RWPE1 (cell line): ENCODE measurements at regions not wholly inside any gene's neighbourhood (a gene's known extent, or its start where the extent isn't known, plus 50 kb on each side); places are given as distances from the start of the nearest gene placed in this dataset.

Experiments
- CTCF ChIA-PET: fragments of 350-600 bp; sonication (Branson Sonifier 250); formaldehyde crosslinking; extraction: SDS; loops from one replicate; lab custom pipeline; 2021; lab: Yijun Ruan, JAX
- POLR2A ChIA-PET: fragments of 400-600 bp; formaldehyde crosslinking; extraction: SDS; loops from one replicate; lab custom pipeline; 2020; ENCODE audit warnings: antibody characterized with exemption; ENCODE audit not compliant: low non-redundant PET; lab: Yijun Ruan, JAX
- DNase-seq: peaks from one replicate; pipeline ENCODE4 v3.0.0; 2012; ENCODE audit warnings: low spot score
- H3K27ac ChIP-seq: fragments of 450-650 bp; 2 replicates; pipeline ENCODE4 v1.5.1; 2017
- CTCF ChIP-seq: fragments of 450-650 bp; conservative IDR thresholded peaks from 2 replicates; pipeline ENCODE4 v1.5.1; 2017; ENCODE audit warnings: low read depth, mild to moderate bottlenecking

- DNase-seq = no peak
- CTCF ChIA-PET = no interaction called here
- H3K27ac ChIP-seq = no peak overlapping the region
- TF ChIP-seq CTCF = no peak
- POLR2A ChIA-PET = no interaction called here
These were observed 405.9 kb downstream of the NR2F2 start for GRCh38 chr15:96736384-96736783.

GRCh38 chr15:96737408-96737807, 406.9 kb downstream of the NR2F2 start:
- POLR2A ChIA-PET = no interaction called here
- CTCF ChIA-PET = no interaction called here
- no peak for TF ChIP-seq CTCF

DNA sequence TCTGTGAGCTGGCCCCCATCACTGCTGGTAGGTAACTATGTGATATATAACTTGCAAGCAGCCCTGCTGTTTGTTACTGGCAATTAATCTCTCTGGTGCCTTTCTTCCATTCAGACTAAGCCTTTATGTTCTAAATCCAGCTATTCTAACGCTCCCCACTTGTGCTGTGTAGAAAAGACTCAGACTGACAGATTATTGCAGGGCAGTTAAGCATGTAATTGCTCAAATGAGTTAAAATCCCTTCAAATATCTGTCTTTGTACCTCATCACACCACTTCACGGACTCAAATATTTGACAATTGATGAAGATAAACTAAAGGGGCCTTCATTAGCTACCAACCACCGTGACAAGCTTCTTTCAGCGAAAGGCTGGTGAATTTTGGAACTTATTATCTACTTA, 416.2 kb downstream of the NR2F2 start:
- ChIA-PET CTCF (interaction anchor here (0.7 kb wide), 1 partner anchor 146 kb away, joined by 4 read pairs; no protein-coding TSS in a partner anchor), POLR2A (no interaction called here)
- no peak overlapping the region for H3K27ac ChIP-seq
- DNase-seq = no peak
- TF ChIP-seq CTCF = no peak

More at GRCh38 chr15:96737408-96737807, 406.9 kb downstream of the NR2F2 start:
- no peak for DNase-seq
- no peak overlapping the region for H3K27ac ChIP-seq

DNA sequence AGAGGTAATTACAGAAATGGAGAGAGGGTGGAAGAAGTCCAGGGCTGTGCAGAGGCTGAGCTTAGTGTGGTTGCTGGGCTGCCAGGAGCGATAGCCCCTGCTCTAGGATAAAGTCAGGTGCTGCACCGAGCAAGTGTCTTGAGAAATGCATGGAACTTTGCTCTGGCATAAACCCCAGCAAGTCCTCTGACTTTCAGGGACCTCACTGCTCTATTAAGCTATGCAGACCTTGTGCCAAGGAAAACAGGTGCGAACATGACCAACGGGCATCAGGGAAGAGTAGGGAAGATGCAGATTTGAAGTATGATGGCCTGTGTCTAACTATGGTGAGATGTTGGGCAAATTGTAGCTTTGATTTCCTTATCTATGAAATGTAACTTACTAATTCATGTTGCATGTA, 416.8 kb downstream of the NR2F2 start:
- DNase-seq = no peak
- no peak for TF ChIP-seq CTCF
- no peak overlapping the region for H3K27ac ChIP-seq
- CTCF ChIA-PET = interaction anchor here (1.0 kb wide), 1 partner anchor 27 kb away, joined by 3 read pairs; no protein-coding TSS in a partner anchor
- POLR2A ChIA-PET = no interaction called here

- H3K27ac ChIP-seq = no peak overlapping the region
- no peak for TF ChIP-seq CTCF
- POLR2A ChIA-PET = no interaction called here
- DNase-seq = no peak
- CTCF ChIA-PET = no interaction called here
These were observed 419.9 kb downstream of the NR2F2 start for GRCh38 chr15:96750361-96750760.

DNA sequence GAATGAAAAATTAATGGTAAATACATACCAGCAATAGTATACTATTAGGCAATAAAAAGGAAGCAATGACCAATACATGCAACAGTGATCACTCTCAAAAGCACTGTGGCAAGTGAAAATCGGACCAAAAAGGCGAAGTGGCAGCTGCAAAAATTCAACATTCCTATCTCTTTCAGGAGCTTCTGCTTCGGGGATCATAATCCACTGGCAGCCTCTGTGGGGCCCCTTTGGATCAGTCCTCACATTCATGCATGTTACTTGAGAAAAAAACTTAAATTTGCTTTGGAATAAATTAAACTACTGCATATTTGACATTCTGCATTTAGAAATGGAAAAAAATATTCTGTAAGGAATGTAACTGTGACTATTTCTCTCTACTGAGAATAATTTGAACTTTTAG, 425.6 kb downstream of the NR2F2 start:
- ChIA-PET POLR2A (no interaction called here), CTCF (no interaction called here)

More for the DNA sequence above, 425.6 kb downstream of the NR2F2 start:
- DNase-seq = no peak
- no peak for TF ChIP-seq CTCF
- no peak overlapping the region for H3K27ac ChIP-seq
